HepG2 (cell line): ENCODE measurements at regions not wholly inside any gene's neighbourhood (a gene's known extent, or its start where the extent isn't known, plus 50 kb on each side); places are given as distances from the start of the nearest gene placed in this dataset.

Source experiments
- ATAC-seq: fragments of 200-7000 bp; cut with Tn5 transposase; 3 replicates; pipeline ENCODE4 v1.9.1; 2020; ENCODE audit warnings: mild to moderate bottlenecking, moderate library complexity
- BruUV-seq: library from RNA; stranded (reverse); fragments of 400-500 nt; replicated peaks from 2 replicates; lab custom pipeline; 2021; lab: Mats Ljungman, UMichigan
- CTCF ChIA-PET: fragments of 300-600 bp; formaldehyde crosslinking; extraction: SDS; loops from one replicate; lab custom pipeline; 2021; ENCODE audit warnings: low total read pairs, inconsistent platforms, low intra/inter-chr PET ratio; lab: Yijun Ruan, JAX
- POLR2A ChIA-PET: fragments of 350-600 bp; sonication (Branson Sonifier 250); formaldehyde crosslinking; loops from one replicate; lab custom pipeline; 2020; ENCODE audit warnings: antibody characterized with exemption, inconsistent platforms; lab: Yijun Ruan, JAX
- DNase-seq: peaks from one replicate; pipeline ENCODE4 v3.0.0-alpha.2; 2015; ENCODE audit warnings: low spot score
- FAIRE-seq: peaks from 3 replicates; lab custom pipeline; 2011; peaks lifted over from hg19 to GRCh38; lab: Jason Lieb, UNC
- H2AFZ ChIP-seq: one replicate; pipeline ENCODE4 v1.6.1; 2011; ENCODE audit warnings: low read length, inconsistent platforms
- H3K27ac ChIP-seq: fragments of 300-600 bp; 3 replicates; pipeline ENCODE4 v1.8.0; 2011; ENCODE audit warnings: mixed run types, mild to moderate bottlenecking, mixed read lengths, low read length, inconsistent platforms; ENCODE audit not compliant: insufficient read depth; ENCODE audit errors: extremely low read length
- H3K27me3 ChIP-seq, 2 experiments: fragments of 200-600 bp in 1 of 2; 2 replicates in 1 of 2; 3 replicates in 1 of 2; pipeline versions ENCODE4 v1.6.0 to v1.8.0; 2011; ENCODE audit warnings: low read length in 2 of 2, mild to moderate bottlenecking in 2 of 2, moderate library complexity in 2 of 2, inconsistent platforms in 1 of 2; ENCODE audit not compliant: insufficient read depth in 2 of 2, control insufficient read depth in 1 of 2
- H3K36me3 ChIP-seq, 2 experiments: fragments of 200-600 bp in 1 of 2; replicated peaks in 1 of 2; 2 replicates in 1 of 2; 3 replicates in 1 of 2; pipeline versions ENCODE4 v1.5.1 to v1.8.0; 2011; ENCODE audit warnings: low read length in 2 of 2, inconsistent platforms in 1 of 2; ENCODE audit not compliant: insufficient read depth in 2 of 2, control insufficient read depth in 1 of 2
- H3K4me1 ChIP-seq: 2 replicates; pipeline ENCODE4 v1.5.1; 2012; ENCODE audit warnings: low read length, inconsistent platforms; ENCODE audit not compliant: insufficient read depth
- H3K4me2 ChIP-seq: 2 replicates; pipeline ENCODE4 v1.6.0; 2011; ENCODE audit warnings: low read depth, low read length, inconsistent platforms
- H3K4me3 ChIP-seq, 3 experiments: fragments of 200-600 bp in 1 of 3; sonication (generic), shearing (Covaris generic) in 1 of 3; replicated peaks in 1 of 3; 2 replicates each; pipeline ENCODE4 v1.5.1; 2011 to 2016; ENCODE audit warnings: low read length in 3 of 3, inconsistent platforms in 2 of 3, low read depth in 2 of 3, mild to moderate bottlenecking in 2 of 3, control low read depth in 1 of 3, mixed read lengths in 1 of 3; ENCODE audit not compliant: insufficient read depth in 1 of 3
- H3K79me2 ChIP-seq: one replicate; pipeline ENCODE4 v1.6.1; 2011; ENCODE audit warnings: low read length, inconsistent platforms; ENCODE audit not compliant: insufficient read depth
- H3K9ac ChIP-seq: 2 replicates; pipeline ENCODE4 v1.6.0; 2011; ENCODE audit warnings: mild to moderate bottlenecking, low read depth, low read length, inconsistent platforms; ENCODE audit not compliant: insufficient read depth
- H3K9me3 ChIP-seq: 2 replicates; pipeline ENCODE4 v1.5.1; 2012; ENCODE audit warnings: mild to moderate bottlenecking, low read length
- H4K20me1 ChIP-seq: 2 replicates; pipeline ENCODE4 v1.6.0; 2011; ENCODE audit warnings: inconsistent platforms, mild to moderate bottlenecking, low read length, moderate library complexity; ENCODE audit not compliant: insufficient read depth
- ATRX ChIP-seq: sonication (generic); formaldehyde crosslinking; IDR thresholded peaks from 2 replicates; pipeline ENCODE4 v1.4.0; 2020; ENCODE audit warnings: missing genetic modification reagents, borderline replicate concordance
- BHLHE40 ChIP-seq: IDR thresholded peaks from 2 replicates; pipeline ENCODE4 v1.6.1; 2011; ENCODE audit warnings: low read length, improper control_type of control experiment
- CTCF ChIP-seq: sonication (generic); formaldehyde crosslinking; IDR thresholded peaks from 2 replicates; pipeline ENCODE4 v1.5.0; 2020; ENCODE audit warnings: mild to moderate bottlenecking, missing genetic modification reagents, moderate library complexity
- GATAD2A ChIP-seq: IDR thresholded peaks from 2 replicates; pipeline ENCODE4 v1.6.1; 2016
- GTF2F1 ChIP-seq: fragments of 150-350 bp; IDR thresholded peaks from 2 replicates; pipeline ENCODE4 v1.6.1; 2014; ENCODE audit warnings: low read length
- HNF1B ChIP-seq: sonication (generic); formaldehyde crosslinking; IDR thresholded peaks from 2 replicates; pipeline ENCODE4 v1.5.1; 2020; ENCODE audit warnings: mild to moderate bottlenecking, moderate library complexity, missing genetic modification reagents
- MEIS1 ChIP-seq: sonication (generic); formaldehyde crosslinking; IDR thresholded peaks from 2 replicates; pipeline ENCODE4 v1.9.0; 2021; ENCODE audit warnings: mild to moderate bottlenecking, missing genetic modification reagents, moderate library complexity, borderline replicate concordance
- MEIS2 ChIP-seq: sonication (generic); formaldehyde crosslinking; IDR thresholded peaks from 2 replicates; pipeline ENCODE4 v1.9.0; 2021; ENCODE audit warnings: mild to moderate bottlenecking, missing genetic modification reagents
- RFX1 ChIP-seq: fragments of 450-650 bp; IDR thresholded peaks from 2 replicates; pipeline ENCODE4 v1.6.1; 2017
- SCMH1 ChIP-seq: sonication (generic); formaldehyde crosslinking; IDR thresholded peaks from 2 replicates; pipeline ENCODE4 v1.9.0; 2021; ENCODE audit warnings: missing genetic modification reagents, mild to moderate bottlenecking, borderline replicate concordance
- SKI ChIP-seq: fragments of 450-650 bp; IDR thresholded peaks from one replicate; pipeline ENCODE4 v1.6.1; 2018; ENCODE audit warnings: mild to moderate bottlenecking; ENCODE audit not compliant: partially characterized antibody
- SRSF1 ChIP-seq: fragments of 200-400 bp; formaldehyde crosslinking; optimal IDR thresholded peaks from 2 replicates; pipeline ENCODE3; 2017; ENCODE audit warnings: mild to moderate bottlenecking, low read depth, low read length, moderate library complexity
- THYN1 ChIP-seq: sonication (generic); formaldehyde crosslinking; IDR thresholded peaks from 2 replicates; pipeline ENCODE4 v1.8.1; 2023; ENCODE audit warnings: low read depth, mild to moderate bottlenecking, moderate library complexity, missing genetic modification reagents, borderline replicate concordance
- ZNF12 ChIP-seq: sonication (generic); formaldehyde crosslinking; IDR thresholded peaks from 2 replicates; pipeline ENCODE4 v1.5.0; 2020; ENCODE audit warnings: missing genetic modification reagents
- ZNF121 ChIP-seq: sonication (generic); formaldehyde crosslinking; IDR thresholded peaks from 2 replicates; pipeline ENCODE4 v1.5.0; 2020; ENCODE audit warnings: mild to moderate bottlenecking, missing genetic modification reagents
- ZNF143 ChIP-seq: sonication (generic); formaldehyde crosslinking; IDR thresholded peaks from 2 replicates; pipeline ENCODE4 v1.4.0; 2020; ENCODE audit warnings: missing genetic modification reagents
- ZNF7 ChIP-seq: IDR thresholded peaks from 2 replicates; pipeline ENCODE4 v1.6.1; 2016; ENCODE audit warnings: missing biosample characterization, missing genetic modification reagents
- ZNF891 ChIP-seq: sonication (generic); formaldehyde crosslinking; IDR thresholded peaks from 2 replicates; pipeline ENCODE4 v1.5.0; 2020; ENCODE audit warnings: mild to moderate bottlenecking, missing genetic modification reagents
- WGBS: methylation state at CpG from one replicate; pipeline ENCODE4 v1.1.6; 2017; ENCODE audit warnings: low lambda C conversion rate; 5-methylcytosine and 5-hydroxymethylcytosine counted together
- in situ Hi-C: cut with HindIII; loops from 2 replicates; pipeline ENCODE4 v1.10.0; 2017; ENCODE audit warnings: low pct_unique_long_range_greater_than_20kb; ENCODE audit not compliant: extremely low pct_ligation_motif_present
- intact Hi-C: fragments of 100-400 bp; cut with micrococcal nuclease; formaldehyde crosslinking; loops from one replicate; pipeline ENCODE4 v1.10.0; 2022; ENCODE audit not compliant: unreplicated experiment

- Histone ChIP-seq H2AFZ (no peak overlapping the region), H3K27me3 (no peaks in the 10 kb centered on the region; a peak in 1 of 5 replicates), H3K9ac (no peak overlapping the region), H3K4me2 (no peak overlapping the region), H3K27ac (no peak overlapping the region), H3K9me3 (no peaks in the 10 kb centered on the region), H3K4me3 (no peak overlapping the region), H3K79me2 (no peaks in the 10 kb centered on the region), H4K20me1 (no peaks in the 10 kb centered on the region), H3K4me1 (no peaks in the 10 kb centered on the region), H3K36me3 (no peaks in the 10 kb centered on the region)
- no peak for DNase-seq
- no peak for FAIRE-seq
- in situ Hi-C loops (no loop called here), intact Hi-C loops (no loop called here)
- 19% methylated on average over 3 of the region's 3 CpGs for WGBS
- TF ChIP-seq ZNF891 (CRISPR knock-in tag) (no peak), RFX1 (no peak), GTF2F1 (no peak), ZNF7 (CRISPR knock-in tag) (no peak), SKI (no peak)
- BruUV-seq, result no TSS peak
- POLR2A ChIA-PET, result no interaction called here
- ATAC-seq, result no peak
- CTCF ChIA-PET, result no interaction called here
Observed at GRCh38 chr1:219478811-219479210, 134.1 kb downstream of the ZC3H11B start.

GRCh38 chr1:219477861-219478260 lies 135.0 kb downstream of the ZC3H11B start:
- H3K4me1 ChIP-seq, result no peaks in the 10 kb centered on the region
- FAIRE-seq (no peak), DNase-seq (no peak), ATAC-seq (no peak)
- no peaks in the 10 kb centered on the region; a peak in 1 of 5 replicates for H3K27me3 ChIP-seq
- WGBS, result 11% methylated on average over 4 of the region's 4 CpGs
- BruUV-seq, result no TSS peak
- H2AFZ ChIP-seq, result no peak overlapping the region
- H3K4me3 ChIP-seq, result no peak overlapping the region
- no peaks in the 10 kb centered on the region for H3K36me3 ChIP-seq
- in situ Hi-C loops (no loop called here), intact Hi-C loops (no loop called here)
- no peak overlapping the region for H3K4me2 ChIP-seq
- no peaks in the 10 kb centered on the region for H3K79me2 ChIP-seq
- ChIA-PET CTCF (no interaction called here), POLR2A (no interaction called here)
- H3K9ac ChIP-seq, result no peak overlapping the region
- H3K9me3 ChIP-seq, result no peaks in the 10 kb centered on the region
- H4K20me1 ChIP-seq, result no peaks in the 10 kb centered on the region
- H3K27ac ChIP-seq, result no peak overlapping the region
- TF ChIP-seq SCMH1 (CRISPR knock-in tag), result no peak
- no peak for TF ChIP-seq MEIS1 (CRISPR knock-in tag)
- TF ChIP-seq GATAD2A (CRISPR knock-in tag), result no peak
- no peak for TF ChIP-seq ZNF143 (CRISPR knock-in tag)
- no peak for TF ChIP-seq MEIS2 (CRISPR knock-in tag)
- no peak for TF ChIP-seq ATRX (CRISPR knock-in tag)
- no peak for TF ChIP-seq HNF1B
- TF ChIP-seq BHLHE40, result no peak
- TF ChIP-seq THYN1 (CRISPR knock-in tag), result no peak
- no peak for TF ChIP-seq ZNF121 (CRISPR knock-in tag)
- TF ChIP-seq CTCF (CRISPR knock-in tag), result no peak
- TF ChIP-seq SRSF1, result no peak
- TF ChIP-seq ZNF12 (CRISPR knock-in tag), result no peak
